Muscle layer of duodenum (tissue), 2 donors: ENCODE measurements at regions not wholly inside any gene's neighbourhood (a gene's known extent, or its start where the extent isn't known, plus 50 kb on each side); places are given as distances from the start of the nearest gene placed in this dataset.
"Not testable (repeated sequence)": the region's sequence is repeated elsewhere in the genome, so short reads cannot be mapped to it uniquely, and the experiment has no call there.

Experiments
- H3K27ac ChIP-seq: one replicate; pipeline ENCODE4 v1.7.0; 2013; ENCODE audit warnings: mild to moderate bottlenecking, low read length
- H3K27me3 ChIP-seq: one replicate; pipeline ENCODE4 v1.7.0; 2013; ENCODE audit warnings: low read depth, mild to moderate bottlenecking, control low read depth, low read length
- H3K36me3 ChIP-seq, 2 donors: one replicate each; pipeline ENCODE4 v1.7.0; 2013; ENCODE audit warnings: low read length in 2 of 2, control low read depth in 1 of 2, mild to moderate bottlenecking in 1 of 2; ENCODE audit not compliant: insufficient read depth in 2 of 2, control insufficient read depth in 1 of 2
- H3K4me1 ChIP-seq, 2 donors: one replicate each; pipeline ENCODE4 v1.7.0; 2013; ENCODE audit warnings: low read length in 2 of 2, mild to moderate bottlenecking in 2 of 2, control low read depth in 1 of 2, moderate library complexity in 1 of 2; ENCODE audit not compliant: insufficient read depth in 2 of 2, control insufficient read depth in 1 of 2
- H3K4me3 ChIP-seq, 2 donors: one replicate each; pipeline ENCODE4 v1.7.0; 2013; ENCODE audit warnings: low read length in 2 of 2, low read depth in 1 of 2, mild to moderate bottlenecking in 1 of 2
- H3K9me3 ChIP-seq, 2 donors: one replicate each; pipeline ENCODE4 v1.7.0; 2013; ENCODE audit warnings: low read length in 2 of 2, control low read depth in 1 of 2, mild to moderate bottlenecking in 1 of 2; ENCODE audit not compliant: control insufficient read depth in 1 of 2
- donor health status: healthy.

GRCh38 chr7:84729284-84729683 is 457.6 kb downstream of the SEMA3D start:
- H3K27ac ChIP-seq = no peak overlapping the region
- H3K36me3 ChIP-seq = no peaks in the 10 kb centered on the region
- no peaks in the 10 kb centered on the region for H3K4me1 ChIP-seq
- no peaks in the 10 kb centered on the region for H3K27me3 ChIP-seq
- H3K4me3 ChIP-seq = no peak overlapping the region
- peaks cover 0 to 3% of the 10 kb centered on the region in 2 donors for H3K9me3 ChIP-seq

- no peaks in the 10 kb centered on the region for H3K9me3 ChIP-seq
- no peak overlapping the region for H3K4me3 ChIP-seq
- no peaks in the 10 kb centered on the region for H3K27me3 ChIP-seq
- H3K27ac ChIP-seq = no peak overlapping the region
- no peaks in the 10 kb centered on the region for H3K4me1 ChIP-seq
- no peaks in the 10 kb centered on the region for H3K36me3 ChIP-seq
Observed at GRCh38 chr7:84722734-84723133, 464.1 kb downstream of the SEMA3D start.

- H3K27me3 ChIP-seq = no peaks in the 10 kb centered on the region
- no peaks in the 10 kb centered on the region for H3K36me3 ChIP-seq
- no peaks in the 10 kb centered on the region for H3K9me3 ChIP-seq
- no peak overlapping the region for H3K27ac ChIP-seq
- H3K4me3 ChIP-seq = no peak overlapping the region
- H3K4me1 ChIP-seq = no peaks in the 10 kb centered on the region
Observed at GRCh38 chr7:84722086-84722485, 464.8 kb downstream of the SEMA3D start.

GRCh38 chr7:84720456-84721097 is 466.3 kb downstream of the SEMA3D start:
- Histone ChIP-seq H3K9me3 (no peaks in the 10 kb centered on the region), H3K27ac (no peak overlapping the region), H3K36me3 (no peaks in the 10 kb centered on the region), H3K4me1 (no peaks in the 10 kb centered on the region), H3K27me3 (no peaks in the 10 kb centered on the region), H3K4me3 (no peak overlapping the region)

- Histone ChIP-seq H3K27ac (no peak overlapping the region), H3K4me3 (no peak overlapping the region), H3K36me3 (no peaks in the 10 kb centered on the region), H3K4me1 (no peaks in the 10 kb centered on the region), H3K9me3 (no peaks in the 10 kb centered on the region), H3K27me3 (no peaks in the 10 kb centered on the region)
Observed at GRCh38 chr7:84714765-84715164, 472.1 kb downstream of the SEMA3D start.

GRCh38 chr7:84712374-84713121 is 474.3 kb downstream of the SEMA3D start:
- Histone ChIP-seq H3K27ac (no peak overlapping the region), H3K36me3 (no peaks in the 10 kb centered on the region), H3K4me1 (no peaks in the 10 kb centered on the region), H3K9me3 (no peaks in the 10 kb centered on the region), H3K27me3 (no peaks in the 10 kb centered on the region), H3K4me3 (no peak overlapping the region)

GRCh38 chr7:84710538-84710937 is 476.3 kb downstream of the SEMA3D start:
- not testable (repeated sequence) for H3K4me3 ChIP-seq, H3K9me3 ChIP-seq, H3K4me1 ChIP-seq, H3K27me3 ChIP-seq, H3K36me3 ChIP-seq, H3K27ac ChIP-seq

GRCh38 chr7:84705706-84706105 is 481.1 kb downstream of the SEMA3D start:
- H3K4me1 ChIP-seq = no peaks in the 10 kb centered on the region
- no peak overlapping the region for H3K27ac ChIP-seq
- no peaks in the 10 kb centered on the region for H3K27me3 ChIP-seq
- no peaks in the 10 kb centered on the region for H3K9me3 ChIP-seq
- no peak overlapping the region for H3K4me3 ChIP-seq
- no peaks in the 10 kb centered on the region for H3K36me3 ChIP-seq

- Histone ChIP-seq H3K27ac (no peak overlapping the region), H3K4me3 (no peak overlapping the region), H3K27me3 (no peaks in the 10 kb centered on the region), H3K4me1 (no peaks in the 10 kb centered on the region), H3K9me3 (no peaks in the 10 kb centered on the region), H3K36me3 (no peaks in the 10 kb centered on the region)
Observed at GRCh38 chr7:84705079-84705478, 481.8 kb downstream of the SEMA3D start.

- Histone ChIP-seq H3K9me3 (no peaks in the 10 kb centered on the region), H3K4me1 (no peaks in the 10 kb centered on the region), H3K27ac (no peak overlapping the region), H3K4me3 (no peak overlapping the region), H3K36me3 (no peaks in the 10 kb centered on the region), H3K27me3 (no peaks in the 10 kb centered on the region)
Observed at GRCh38 chr7:84704380-84704779, 482.5 kb downstream of the SEMA3D start.

- Histone ChIP-seq H3K36me3 (no peaks in the 10 kb centered on the region), H3K27ac (no peak overlapping the region), H3K9me3 (no peaks in the 10 kb centered on the region), H3K4me1 (no peaks in the 10 kb centered on the region), H3K4me3 (no peak overlapping the region), H3K27me3 (no peaks in the 10 kb centered on the region)
Observed at GRCh38 chr7:84701524-84702306, 485.1 kb downstream of the SEMA3D start.
